HepG2 (cell line): ENCODE measurements at regions not wholly inside any gene's neighbourhood (a gene's known extent, or its start where the extent isn't known, plus 50 kb on each side); places are given as distances from the start of the nearest gene placed in this dataset.

Source experiments
- ATAC-seq: fragments of 200-7000 bp; cut with Tn5 transposase; 3 replicates; pipeline ENCODE4 v1.9.1; 2020; ENCODE audit warnings: mild to moderate bottlenecking, moderate library complexity
- BruUV-seq: library from RNA; stranded (reverse); fragments of 400-500 nt; replicated peaks from 2 replicates; lab custom pipeline; 2021; lab: Mats Ljungman, UMichigan
- CTCF ChIA-PET: fragments of 300-600 bp; formaldehyde crosslinking; extraction: SDS; loops from one replicate; lab custom pipeline; 2021; ENCODE audit warnings: low total read pairs, inconsistent platforms, low intra/inter-chr PET ratio; lab: Yijun Ruan, JAX
- POLR2A ChIA-PET: fragments of 350-600 bp; sonication (Branson Sonifier 250); formaldehyde crosslinking; loops from one replicate; lab custom pipeline; 2020; ENCODE audit warnings: antibody characterized with exemption, inconsistent platforms; lab: Yijun Ruan, JAX
- DNase-seq: peaks from one replicate; pipeline ENCODE4 v3.0.0-alpha.2; 2015; ENCODE audit warnings: low spot score
- FAIRE-seq: peaks from 3 replicates; lab custom pipeline; 2011; peaks lifted over from hg19 to GRCh38; lab: Jason Lieb, UNC
- H2AFZ ChIP-seq: one replicate; pipeline ENCODE4 v1.6.1; 2011; ENCODE audit warnings: low read length, inconsistent platforms
- H3K27ac ChIP-seq: fragments of 300-600 bp; 3 replicates; pipeline ENCODE4 v1.8.0; 2011; ENCODE audit warnings: mixed run types, mild to moderate bottlenecking, mixed read lengths, low read length, inconsistent platforms; ENCODE audit not compliant: insufficient read depth; ENCODE audit errors: extremely low read length
- H3K27me3 ChIP-seq, 2 experiments: fragments of 200-600 bp in 1 of 2; 2 replicates in 1 of 2; 3 replicates in 1 of 2; pipeline versions ENCODE4 v1.6.0 to v1.8.0; 2011; ENCODE audit warnings: low read length in 2 of 2, mild to moderate bottlenecking in 2 of 2, moderate library complexity in 2 of 2, inconsistent platforms in 1 of 2; ENCODE audit not compliant: insufficient read depth in 2 of 2, control insufficient read depth in 1 of 2
- H3K36me3 ChIP-seq, 2 experiments: fragments of 200-600 bp in 1 of 2; replicated peaks in 1 of 2; 2 replicates in 1 of 2; 3 replicates in 1 of 2; pipeline versions ENCODE4 v1.5.1 to v1.8.0; 2011; ENCODE audit warnings: low read length in 2 of 2, inconsistent platforms in 1 of 2; ENCODE audit not compliant: insufficient read depth in 2 of 2, control insufficient read depth in 1 of 2
- H3K4me1 ChIP-seq: 2 replicates; pipeline ENCODE4 v1.5.1; 2012; ENCODE audit warnings: low read length, inconsistent platforms; ENCODE audit not compliant: insufficient read depth
- H3K4me2 ChIP-seq: 2 replicates; pipeline ENCODE4 v1.6.0; 2011; ENCODE audit warnings: low read depth, low read length, inconsistent platforms
- H3K4me3 ChIP-seq, 3 experiments: fragments of 200-600 bp in 1 of 3; sonication (generic), shearing (Covaris generic) in 1 of 3; replicated peaks in 1 of 3; 2 replicates each; pipeline ENCODE4 v1.5.1; 2011 to 2016; ENCODE audit warnings: low read length in 3 of 3, inconsistent platforms in 2 of 3, low read depth in 2 of 3, mild to moderate bottlenecking in 2 of 3, control low read depth in 1 of 3, mixed read lengths in 1 of 3; ENCODE audit not compliant: insufficient read depth in 1 of 3
- H3K79me2 ChIP-seq: one replicate; pipeline ENCODE4 v1.6.1; 2011; ENCODE audit warnings: low read length, inconsistent platforms; ENCODE audit not compliant: insufficient read depth
- H3K9ac ChIP-seq: 2 replicates; pipeline ENCODE4 v1.6.0; 2011; ENCODE audit warnings: mild to moderate bottlenecking, low read depth, low read length, inconsistent platforms; ENCODE audit not compliant: insufficient read depth
- H3K9me3 ChIP-seq: 2 replicates; pipeline ENCODE4 v1.5.1; 2012; ENCODE audit warnings: mild to moderate bottlenecking, low read length
- H4K20me1 ChIP-seq: 2 replicates; pipeline ENCODE4 v1.6.0; 2011; ENCODE audit warnings: inconsistent platforms, mild to moderate bottlenecking, low read length, moderate library complexity; ENCODE audit not compliant: insufficient read depth
- ATAD3A ChIP-seq: sonication (generic); formaldehyde crosslinking; IDR thresholded peaks from 2 replicates; pipeline ENCODE4 v1.4.0; 2020; ENCODE audit warnings: missing genetic modification reagents
- JUND ChIP-seq: sonication (generic); formaldehyde crosslinking; IDR thresholded peaks from 2 replicates; pipeline ENCODE4 v1.8.0; 2022; ENCODE audit warnings: mild to moderate bottlenecking, missing genetic modification reagents
- KDM3A ChIP-seq: IDR thresholded peaks from 2 replicates; pipeline ENCODE4 v1.6.1; 2018; ENCODE audit warnings: low read depth, missing compliant biosample characterization
- KDM6A ChIP-seq: IDR thresholded peaks from 2 replicates; pipeline ENCODE4 v1.6.1; 2016; ENCODE audit warnings: low read depth
- KMT2A ChIP-seq: sonication (generic); formaldehyde crosslinking; IDR thresholded peaks from 2 replicates; pipeline ENCODE4 v1.4.0; 2020; ENCODE audit warnings: missing genetic modification reagents
- MED8 ChIP-seq: sonication (generic); formaldehyde crosslinking; IDR thresholded peaks from 2 replicates; pipeline ENCODE4 v1.8.1; 2023; ENCODE audit warnings: mild to moderate bottlenecking, missing genetic modification reagents; ENCODE audit not compliant: insufficient replicate concordance
- NCOA1 ChIP-seq: sonication (generic); formaldehyde crosslinking; IDR thresholded peaks from 2 replicates; pipeline ENCODE4 v1.9.0; 2021; ENCODE audit warnings: missing genetic modification reagents
- NPAS2 ChIP-seq: sonication (generic); formaldehyde crosslinking; IDR thresholded peaks from 2 replicates; pipeline ENCODE4 v1.8.0; 2022; ENCODE audit warnings: mild to moderate bottlenecking, missing genetic modification reagents, borderline replicate concordance
- PHF21A ChIP-seq: sonication (generic); formaldehyde crosslinking; IDR thresholded peaks from 2 replicates; pipeline ENCODE4 v1.5.0; 2020; ENCODE audit warnings: mild to moderate bottlenecking, missing genetic modification reagents
- SETDB1 ChIP-seq: sonication (generic); formaldehyde crosslinking; IDR thresholded peaks from 2 replicates; pipeline ENCODE4 v1.5.1; 2020; ENCODE audit warnings: missing genetic modification reagents, mild to moderate bottlenecking, borderline replicate concordance
- SP1 ChIP-seq, 2 experiments: fragments of 450-650 bp in 1 of 2; sonication (generic) in 1 of 2; formaldehyde crosslinking in 1 of 2; IDR thresholded peaks; 2 replicates each; pipeline versions ENCODE4 v1.4.0 to v1.6.1; 2016 to 2020; ENCODE audit warnings: missing genetic modification reagents in 1 of 2
- ZBTB7A ChIP-seq: sonication (generic); formaldehyde crosslinking; IDR thresholded peaks from 2 replicates; pipeline ENCODE4 v1.8.0; 2022; ENCODE audit warnings: mild to moderate bottlenecking, missing genetic modification reagents
- ZC3H4 ChIP-seq: sonication (generic); formaldehyde crosslinking; IDR thresholded peaks from 2 replicates; pipeline ENCODE4 v1.4.0; 2020; ENCODE audit warnings: missing genetic modification reagents, borderline replicate concordance
- ZFP36 ChIP-seq: fragments of 150-350 bp; IDR thresholded peaks from 2 replicates; pipeline ENCODE4 v1.6.1; 2018; ENCODE audit warnings: borderline replicate concordance, low read length, low read depth; ENCODE audit not compliant: partially characterized antibody
- ZFP82 ChIP-seq: sonication (generic); formaldehyde crosslinking; IDR thresholded peaks from 2 replicates; pipeline ENCODE4 v1.5.1; 2020; ENCODE audit warnings: mild to moderate bottlenecking, missing genetic modification reagents, borderline replicate concordance
- ZNF264 ChIP-seq: sonication (generic); formaldehyde crosslinking; IDR thresholded peaks from 2 replicates; pipeline ENCODE4 v1.4.0; 2020; ENCODE audit warnings: missing genetic modification reagents
- ZNF451 ChIP-seq: sonication (generic); formaldehyde crosslinking; IDR thresholded peaks from 2 replicates; pipeline ENCODE4 v1.5.0; 2020; ENCODE audit warnings: mild to moderate bottlenecking, missing genetic modification reagents
- ZNF589 ChIP-seq: sonication (generic); formaldehyde crosslinking; conservative IDR thresholded peaks from 2 replicates; pipeline ENCODE4 v1.8.0; 2022; ENCODE audit warnings: mild to moderate bottlenecking, moderate library complexity, missing genetic modification reagents
- ZNF724P ChIP-seq: sonication (generic); formaldehyde crosslinking; IDR thresholded peaks from 2 replicates; pipeline ENCODE4 v1.8.0; 2022; ENCODE audit warnings: missing genetic modification reagents, borderline replicate concordance
- ZNF816 ChIP-seq: sonication (generic); formaldehyde crosslinking; IDR thresholded peaks from 2 replicates; pipeline ENCODE4 v1.8.0; 2022; ENCODE audit warnings: missing genetic modification reagents, mild to moderate bottlenecking, borderline replicate concordance
- WGBS: methylation state at CpG from one replicate; pipeline ENCODE4 v1.1.6; 2017; ENCODE audit warnings: low lambda C conversion rate; 5-methylcytosine and 5-hydroxymethylcytosine counted together
- in situ Hi-C: cut with HindIII; loops from 2 replicates; pipeline ENCODE4 v1.10.0; 2017; ENCODE audit warnings: low pct_unique_long_range_greater_than_20kb; ENCODE audit not compliant: extremely low pct_ligation_motif_present
- intact Hi-C: fragments of 100-400 bp; cut with micrococcal nuclease; formaldehyde crosslinking; loops from one replicate; pipeline ENCODE4 v1.10.0; 2022; ENCODE audit not compliant: unreplicated experiment

GRCh38 chr13:53490752-53491151 lies 462.1 kb downstream of the OLFM4 start:
- H4K20me1 ChIP-seq = no peaks in the 10 kb centered on the region
- H3K36me3 ChIP-seq = no peaks in the 10 kb centered on the region
- ATAC-seq (no peak), DNase-seq (no peak), FAIRE-seq (no peak)
- 14% methylated on average over 5 of the region's 5 CpGs for WGBS
- no peaks in the 10 kb centered on the region for H3K27me3 ChIP-seq
- ChIA-PET POLR2A (no interaction called here), CTCF (no interaction called here)
- H3K4me2 ChIP-seq = no peak overlapping the region
- H2AFZ ChIP-seq = no peak overlapping the region
- in situ Hi-C loops (no loop called here), intact Hi-C loops (no loop called here)
- no peak overlapping the region for H3K27ac ChIP-seq
- H3K9ac ChIP-seq = no peak overlapping the region
- no TSS peak for BruUV-seq
- no peak overlapping the region for H3K4me3 ChIP-seq
- no peaks in the 10 kb centered on the region for H3K4me1 ChIP-seq
- H3K9me3 ChIP-seq = peaks cover 59% of the 10 kb centered on the region
- H3K79me2 ChIP-seq = no peaks in the 10 kb centered on the region
- TF ChIP-seq ZNF724P (CRISPR knock-in tag) (no peak), ZNF589 (CRISPR knock-in tag) (no peak), NCOA1 (CRISPR knock-in tag) (no peak), JUND (CRISPR knock-in tag) (no peak), NPAS2 (CRISPR knock-in tag) (no peak), SP1 (IDR thresholded peaks at IDR 0.05) (no peak), SP1 (CRISPR knock-in tag; IDR thresholded peaks at IDR 0.05) (no peak), ZNF264 (CRISPR knock-in tag) (no peak), PHF21A (no peak), ZC3H4 (no peak), KDM6A (CRISPR knock-in tag) (no peak), ZNF816 (CRISPR knock-in tag) (no peak), MED8 (CRISPR knock-in tag) (no peak), KMT2A (CRISPR knock-in tag) (no peak), ZFP82 (CRISPR knock-in tag) (no peak), ZFP36 (no peak), KDM3A (CRISPR knock-in tag) (no peak), ATAD3A (CRISPR knock-in tag) (no peak), ZNF451 (CRISPR knock-in tag) (no peak), ZBTB7A (CRISPR knock-in tag) (no peak), SETDB1 (CRISPR knock-in tag) (no peak)
- TF ChIP-seq, all 625 proteins: peak for 0
